Prostate gland (tissue), 2 donors: ENCODE measurements at regions not wholly inside any gene's neighbourhood (a gene's known extent, or its start where the extent isn't known, plus 50 kb on each side); places are given as distances from the start of the nearest gene placed in this dataset.

ENCODE experiments used
- POLR2AphosphoS5 ChIP-seq: sonication (generic); formaldehyde crosslinking; IDR thresholded peaks from one replicate; pipeline ENCODE4 v1.6.1; 2017; ENCODE audit warnings: antibody characterized with exemption
- TF ChIP-seq, protein P1 (sequence below), 4 experiments: fragments of 200-600 bp in 2 of 4; fragments of 450-650 bp in 2 of 4; sonication (generic) in 2 of 4; IDR thresholded peaks; 1 replicate in 3 of 4; 2 replicates in 1 of 4; pipeline ENCODE4 v1.5.1; 2016 to 2019; ENCODE audit warnings: antibody characterized with exemption in 4 of 4, mild to moderate bottlenecking in 2 of 4, moderate library complexity in 2 of 4

DNA sequence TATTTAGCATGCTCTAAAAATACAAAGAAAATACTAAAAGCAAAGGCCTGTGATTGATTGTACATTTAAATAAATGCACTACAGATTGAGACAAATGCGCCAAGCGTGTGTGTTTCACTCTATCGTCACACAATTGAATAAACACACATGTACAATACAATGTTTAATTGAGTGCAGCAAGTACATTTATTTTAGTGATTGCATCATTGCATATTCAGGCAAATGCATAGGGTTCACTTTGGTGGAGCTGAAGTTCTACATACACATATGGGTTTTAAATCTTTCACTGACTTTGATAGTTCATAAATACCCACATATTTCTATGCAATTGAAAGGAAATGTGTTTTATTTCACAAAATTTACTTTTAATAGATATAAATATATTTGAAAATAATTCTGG, 750.6 kb upstream of the MMS22L start:
- TF ChIP-seq, protein P1, sequence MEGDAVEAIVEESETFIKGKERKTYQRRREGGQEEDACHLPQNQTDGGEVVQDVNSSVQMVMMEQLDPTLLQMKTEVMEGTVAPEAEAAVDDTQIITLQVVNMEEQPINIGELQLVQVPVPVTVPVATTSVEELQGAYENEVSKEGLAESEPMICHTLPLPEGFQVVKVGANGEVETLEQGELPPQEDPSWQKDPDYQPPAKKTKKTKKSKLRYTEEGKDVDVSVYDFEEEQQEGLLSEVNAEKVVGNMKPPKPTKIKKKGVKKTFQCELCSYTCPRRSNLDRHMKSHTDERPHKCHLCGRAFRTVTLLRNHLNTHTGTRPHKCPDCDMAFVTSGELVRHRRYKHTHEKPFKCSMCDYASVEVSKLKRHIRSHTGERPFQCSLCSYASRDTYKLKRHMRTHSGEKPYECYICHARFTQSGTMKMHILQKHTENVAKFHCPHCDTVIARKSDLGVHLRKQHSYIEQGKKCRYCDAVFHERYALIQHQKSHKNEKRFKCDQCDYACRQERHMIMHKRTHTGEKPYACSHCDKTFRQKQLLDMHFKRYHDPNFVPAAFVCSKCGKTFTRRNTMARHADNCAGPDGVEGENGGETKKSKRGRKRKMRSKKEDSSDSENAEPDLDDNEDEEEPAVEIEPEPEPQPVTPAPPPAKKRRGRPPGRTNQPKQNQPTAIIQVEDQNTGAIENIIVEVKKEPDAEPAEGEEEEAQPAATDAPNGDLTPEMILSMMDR (IDR thresholded peaks at IDR 0.05): no peak
- TF ChIP-seq POLR2AphosphoS5: no peak
